Neural cell (in vitro differentiated cells): ENCODE measurements at regions not wholly inside any gene's neighbourhood (a gene's known extent, or its start where the extent isn't known, plus 50 kb on each side); places are given as distances from the start of the nearest gene placed in this dataset.

Experiments used
- H2AFZ ChIP-seq: fragments of 200-600, 300-800 bp; sonication (generic), shearing (Covaris generic); 2 replicates; pipeline ENCODE4 v1.6.0; 2014; ENCODE audit warnings: low read depth, mild to moderate bottlenecking, antibody characterized with exemption, low read length, moderate library complexity
- H3F3A ChIP-seq: fragments of 200-600 bp; shearing (Covaris generic); 2 replicates; pipeline ENCODE4 v1.6.1; 2016; ENCODE audit warnings: mild to moderate bottlenecking, moderate library complexity, mixed read lengths, antibody characterized with exemption, low read length; ENCODE audit not compliant: insufficient read depth, poor library complexity, severe bottlenecking
- H3K27ac ChIP-seq: fragments of 200-600, 300-800 bp; sonication (generic), shearing (Covaris generic); 2 replicates; pipeline ENCODE4 v1.5.1; 2014; ENCODE audit warnings: mild to moderate bottlenecking, low read length, moderate library complexity
- H3K27me3 ChIP-seq: fragments of 300-800, 200-600 bp; sonication (generic), shearing (Covaris generic); 2 replicates; pipeline ENCODE4 v1.6.0; 2014; ENCODE audit warnings: mild to moderate bottlenecking, low read depth, low read length, moderate library complexity; ENCODE audit not compliant: insufficient read depth
- H3K36me3 ChIP-seq: fragments of 300-800, 200-600 bp; sonication (generic), shearing (Covaris generic); 2 replicates; pipeline ENCODE4 v1.5.1; 2014; ENCODE audit warnings: mild to moderate bottlenecking, antibody characterized with exemption, low read length, moderate library complexity; ENCODE audit not compliant: insufficient read depth
- H3K4me2 ChIP-seq: fragments of 300-800, 200-600 bp; sonication (generic), shearing (Covaris generic); 2 replicates; pipeline ENCODE4 v1.6.0; 2014; ENCODE audit warnings: mild to moderate bottlenecking, low read length
- H3K4me3 ChIP-seq: fragments of 300-800, 200-600 bp; sonication (generic), shearing (Covaris generic); 2 replicates; pipeline ENCODE4 v1.5.1; 2014; ENCODE audit warnings: mild to moderate bottlenecking, low read length, moderate library complexity
- H3K79me2 ChIP-seq: fragments of 200-600 bp; shearing (Covaris generic); replicated peaks from 2 replicates; pipeline ENCODE4 v1.6.0; 2014; ENCODE audit warnings: mild to moderate bottlenecking, low read length, moderate library complexity; ENCODE audit not compliant: insufficient read depth
- H3K9ac ChIP-seq: fragments of 300-800, 200-600 bp; sonication (generic), shearing (Covaris generic); 2 replicates; pipeline ENCODE4 v1.6.1; 2016; ENCODE audit warnings: mild to moderate bottlenecking, low read length, mixed read lengths
- H3K9me2 ChIP-seq: fragments of 200-600 bp; shearing (Covaris generic); 2 replicates; pipeline ENCODE4 v1.6.1; 2016; ENCODE audit warnings: mild to moderate bottlenecking, low read length, mixed read lengths; ENCODE audit not compliant: insufficient read depth
- H3K9me3 ChIP-seq: fragments of 200-600, 300-800 bp; sonication (generic), shearing (Covaris generic); 2 replicates; pipeline ENCODE4 v1.6.1; 2016; ENCODE audit warnings: mild to moderate bottlenecking, mixed run types, low read length, moderate library complexity, mixed read lengths
- H4K20me1 ChIP-seq: fragments of 200-600 bp; shearing (Covaris generic); 2 replicates; pipeline ENCODE4 v1.6.1; 2016; ENCODE audit warnings: mild to moderate bottlenecking, mixed run types; ENCODE audit not compliant: insufficient read depth
- EP300 ChIP-seq: fragments of 450-650 bp; conservative IDR thresholded peaks from 2 replicates; pipeline ENCODE4 v1.6.1; 2014; ENCODE audit warnings: antibody characterized with exemption, mild to moderate bottlenecking, moderate library complexity; ENCODE audit not compliant: poor library complexity, severe bottlenecking
- EZH2 ChIP-seq: fragments of 200-600, 300-800 bp; shearing (Covaris generic), sonication (generic); IDR thresholded peaks from 2 replicates; pipeline ENCODE4 v1.6.1; 2014; ENCODE audit warnings: antibody characterized with exemption, low read length, borderline replicate concordance, mild to moderate bottlenecking; ENCODE audit not compliant: insufficient read depth, poor library complexity, severe bottlenecking
- MXI1 ChIP-seq: fragments of 450-650 bp; conservative IDR thresholded peaks from 2 replicates; pipeline ENCODE4 v1.6.1; 2014; ENCODE audit warnings: antibody characterized with exemption, mild to moderate bottlenecking; ENCODE audit not compliant: poor library complexity, severe bottlenecking
- POLR2AphosphoS5 ChIP-seq: IDR thresholded peaks from 2 replicates; pipeline ENCODE4 v1.6.1; 2012
- RAD21 ChIP-seq: fragments of 450-650 bp; conservative IDR thresholded peaks from 2 replicates; pipeline ENCODE4 v1.6.1; 2014; ENCODE audit warnings: antibody characterized with exemption, mild to moderate bottlenecking, moderate library complexity
- SMC3 ChIP-seq: fragments of 450-650 bp; conservative IDR thresholded peaks from 2 replicates; pipeline ENCODE4 v1.6.1; 2014; ENCODE audit warnings: antibody characterized with exemption, mild to moderate bottlenecking, moderate library complexity; ENCODE audit not compliant: poor library complexity
- TAF1 ChIP-seq: IDR thresholded peaks from 2 replicates; pipeline ENCODE4 v1.6.1; 2012; ENCODE audit warnings: low read depth
- TF ChIP-seq, protein P1 (sequence below): IDR thresholded peaks from 2 replicates; pipeline ENCODE4 v1.6.1; 2012; ENCODE audit warnings: borderline replicate concordance
- TF ChIP-seq, protein P2 (sequence below): fragments of 450-650 bp; IDR thresholded peaks from 2 replicates; pipeline ENCODE4 v1.5.1; 2014; ENCODE audit warnings: antibody characterized with exemption, mild to moderate bottlenecking, moderate library complexity; ENCODE audit not compliant: poor library complexity, severe bottlenecking

GRCh38 chr11:13851691-13852090, 110.8 kb upstream of the SPON1 start:
- no peaks in the 10 kb centered on the region for H4K20me1 ChIP-seq
- H3K9ac ChIP-seq = no peak overlapping the region
- no peaks in the 10 kb centered on the region for H3K9me2 ChIP-seq
- H2AFZ ChIP-seq = no peak overlapping the region
- no peaks in the 10 kb centered on the region for H3K9me3 ChIP-seq
- H3K4me2 ChIP-seq = no peak overlapping the region
- H3K27ac ChIP-seq = no peak overlapping the region
- H3K4me3 ChIP-seq = no peak overlapping the region
- no peaks in the 10 kb centered on the region for H3K79me2 ChIP-seq
- no peaks in the 10 kb centered on the region for H3F3A ChIP-seq
- no peaks in the 10 kb centered on the region for H3K27me3 ChIP-seq
- TF ChIP-seq SMC3 = no peak
- TF ChIP-seq, protein P1, sequence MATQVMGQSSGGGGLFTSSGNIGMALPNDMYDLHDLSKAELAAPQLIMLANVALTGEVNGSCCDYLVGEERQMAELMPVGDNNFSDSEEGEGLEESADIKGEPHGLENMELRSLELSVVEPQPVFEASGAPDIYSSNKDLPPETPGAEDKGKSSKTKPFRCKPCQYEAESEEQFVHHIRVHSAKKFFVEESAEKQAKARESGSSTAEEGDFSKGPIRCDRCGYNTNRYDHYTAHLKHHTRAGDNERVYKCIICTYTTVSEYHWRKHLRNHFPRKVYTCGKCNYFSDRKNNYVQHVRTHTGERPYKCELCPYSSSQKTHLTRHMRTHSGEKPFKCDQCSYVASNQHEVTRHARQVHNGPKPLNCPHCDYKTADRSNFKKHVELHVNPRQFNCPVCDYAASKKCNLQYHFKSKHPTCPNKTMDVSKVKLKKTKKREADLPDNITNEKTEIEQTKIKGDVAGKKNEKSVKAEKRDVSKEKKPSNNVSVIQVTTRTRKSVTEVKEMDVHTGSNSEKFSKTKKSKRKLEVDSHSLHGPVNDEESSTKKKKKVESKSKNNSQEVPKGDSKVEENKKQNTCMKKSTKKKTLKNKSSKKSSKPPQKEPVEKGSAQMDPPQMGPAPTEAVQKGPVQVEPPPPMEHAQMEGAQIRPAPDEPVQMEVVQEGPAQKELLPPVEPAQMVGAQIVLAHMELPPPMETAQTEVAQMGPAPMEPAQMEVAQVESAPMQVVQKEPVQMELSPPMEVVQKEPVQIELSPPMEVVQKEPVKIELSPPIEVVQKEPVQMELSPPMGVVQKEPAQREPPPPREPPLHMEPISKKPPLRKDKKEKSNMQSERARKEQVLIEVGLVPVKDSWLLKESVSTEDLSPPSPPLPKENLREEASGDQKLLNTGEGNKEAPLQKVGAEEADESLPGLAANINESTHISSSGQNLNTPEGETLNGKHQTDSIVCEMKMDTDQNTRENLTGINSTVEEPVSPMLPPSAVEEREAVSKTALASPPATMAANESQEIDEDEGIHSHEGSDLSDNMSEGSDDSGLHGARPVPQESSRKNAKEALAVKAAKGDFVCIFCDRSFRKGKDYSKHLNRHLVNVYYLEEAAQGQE = no peak
- TF ChIP-seq RAD21 = no peak
- TF ChIP-seq TAF1 = no peak
- no peak for TF ChIP-seq EZH2
- no peak for TF ChIP-seq POLR2AphosphoS5
- no peak for TF ChIP-seq EP300
- no peak for TF ChIP-seq MXI1
- TF ChIP-seq, protein P2, sequence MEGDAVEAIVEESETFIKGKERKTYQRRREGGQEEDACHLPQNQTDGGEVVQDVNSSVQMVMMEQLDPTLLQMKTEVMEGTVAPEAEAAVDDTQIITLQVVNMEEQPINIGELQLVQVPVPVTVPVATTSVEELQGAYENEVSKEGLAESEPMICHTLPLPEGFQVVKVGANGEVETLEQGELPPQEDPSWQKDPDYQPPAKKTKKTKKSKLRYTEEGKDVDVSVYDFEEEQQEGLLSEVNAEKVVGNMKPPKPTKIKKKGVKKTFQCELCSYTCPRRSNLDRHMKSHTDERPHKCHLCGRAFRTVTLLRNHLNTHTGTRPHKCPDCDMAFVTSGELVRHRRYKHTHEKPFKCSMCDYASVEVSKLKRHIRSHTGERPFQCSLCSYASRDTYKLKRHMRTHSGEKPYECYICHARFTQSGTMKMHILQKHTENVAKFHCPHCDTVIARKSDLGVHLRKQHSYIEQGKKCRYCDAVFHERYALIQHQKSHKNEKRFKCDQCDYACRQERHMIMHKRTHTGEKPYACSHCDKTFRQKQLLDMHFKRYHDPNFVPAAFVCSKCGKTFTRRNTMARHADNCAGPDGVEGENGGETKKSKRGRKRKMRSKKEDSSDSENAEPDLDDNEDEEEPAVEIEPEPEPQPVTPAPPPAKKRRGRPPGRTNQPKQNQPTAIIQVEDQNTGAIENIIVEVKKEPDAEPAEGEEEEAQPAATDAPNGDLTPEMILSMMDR = no peak
- no peaks in the 10 kb centered on the region for H3K36me3 ChIP-seq

- no peaks in the 10 kb centered on the region for H4K20me1 ChIP-seq
- H2AFZ ChIP-seq = no peak overlapping the region
- H3K4me3 ChIP-seq = no peak overlapping the region
- no peaks in the 10 kb centered on the region for H3K9me2 ChIP-seq
- no peaks in the 10 kb centered on the region for H3K9me3 ChIP-seq
- no peak overlapping the region for H3K9ac ChIP-seq
- no peak overlapping the region for H3K4me2 ChIP-seq
- no peaks in the 10 kb centered on the region for H3K27me3 ChIP-seq
- no peak for TF ChIP-seq EP300
- no peak for TF ChIP-seq MXI1
- TF ChIP-seq SMC3 = no peak
- TF ChIP-seq EZH2 = no peak
- TF ChIP-seq, protein P1 = no peak
- no peaks in the 10 kb centered on the region for H3K79me2 ChIP-seq
- H3F3A ChIP-seq = no peaks in the 10 kb centered on the region
- H3K36me3 ChIP-seq = no peaks in the 10 kb centered on the region
- no peak overlapping the region for H3K27ac ChIP-seq
These were observed 110.0 kb upstream of the SPON1 start for GRCh38 chr11:13852481-13852880.
